ENCODE measurements at regions not wholly inside any gene's neighbourhood (a gene's known extent, or its start where the extent isn't known, plus 50 kb on each side); places are given as distances from the start of the nearest gene placed in this dataset.
A peak's percentile ranks its signal among the peaks of the same experiment; 100 is the strongest.

DNA sequence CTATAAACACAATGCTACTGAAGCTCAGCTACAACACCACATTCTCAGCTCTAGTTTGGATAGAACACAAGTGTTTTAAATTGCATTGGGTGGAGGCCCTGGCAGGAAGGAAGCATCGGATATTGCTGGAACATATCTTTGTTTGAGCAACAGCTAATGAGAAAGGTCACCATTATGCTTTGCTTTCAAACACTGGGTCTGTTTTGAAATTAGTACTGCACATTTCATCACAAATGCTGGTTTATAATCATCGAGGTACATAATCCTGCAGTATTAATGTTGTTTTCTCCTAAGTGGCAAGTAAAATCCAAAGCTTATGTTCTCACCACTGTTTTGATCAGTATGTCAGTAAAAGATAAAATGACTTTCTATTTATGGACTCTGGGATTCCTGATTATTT, 61.5 kb upstream of the ARHGAP29 start (continued):
- TF ChIP-seq SMC3 (IDR thresholded peaks at IDR 0.05; ENCODE audit: low read length) = no peak
- TF ChIP-seq MTA3 (CRISPR knock-in tag; IDR thresholded peaks at IDR 0.05) = no peak
- no peak for TF ChIP-seq ZSCAN29 (CRISPR knock-in tag; conservative IDR thresholded peaks at IDR 0.05)
- no peak for TF ChIP-seq MBD4 (IDR thresholded peaks at IDR 0.05; ENCODE audit: borderline replicate concordance, low read length)
- no peak for TF ChIP-seq ZFP82 (CRISPR knock-in tag; IDR thresholded peaks at IDR 0.05; ENCODE audit: borderline replicate concordance)
- peak; percentile 51 for TF ChIP-seq BCL6 (CRISPR knock-in tag; IDR thresholded peaks at IDR 0.05)
- no peak for TF ChIP-seq KDM4B (CRISPR knock-in tag; IDR thresholded peaks at IDR 0.05)
- TF ChIP-seq RXRB (CRISPR knock-in tag; IDR thresholded peaks at IDR 0.05; ENCODE audit: borderline replicate concordance) = peak; percentile 41; the same call in 1 of the 2 replicates
- no peak for TF ChIP-seq ZNF570 (CRISPR knock-in tag; IDR thresholded peaks at IDR 0.05; ENCODE audit: borderline replicate concordance)
- TF ChIP-seq, protein P1, sequence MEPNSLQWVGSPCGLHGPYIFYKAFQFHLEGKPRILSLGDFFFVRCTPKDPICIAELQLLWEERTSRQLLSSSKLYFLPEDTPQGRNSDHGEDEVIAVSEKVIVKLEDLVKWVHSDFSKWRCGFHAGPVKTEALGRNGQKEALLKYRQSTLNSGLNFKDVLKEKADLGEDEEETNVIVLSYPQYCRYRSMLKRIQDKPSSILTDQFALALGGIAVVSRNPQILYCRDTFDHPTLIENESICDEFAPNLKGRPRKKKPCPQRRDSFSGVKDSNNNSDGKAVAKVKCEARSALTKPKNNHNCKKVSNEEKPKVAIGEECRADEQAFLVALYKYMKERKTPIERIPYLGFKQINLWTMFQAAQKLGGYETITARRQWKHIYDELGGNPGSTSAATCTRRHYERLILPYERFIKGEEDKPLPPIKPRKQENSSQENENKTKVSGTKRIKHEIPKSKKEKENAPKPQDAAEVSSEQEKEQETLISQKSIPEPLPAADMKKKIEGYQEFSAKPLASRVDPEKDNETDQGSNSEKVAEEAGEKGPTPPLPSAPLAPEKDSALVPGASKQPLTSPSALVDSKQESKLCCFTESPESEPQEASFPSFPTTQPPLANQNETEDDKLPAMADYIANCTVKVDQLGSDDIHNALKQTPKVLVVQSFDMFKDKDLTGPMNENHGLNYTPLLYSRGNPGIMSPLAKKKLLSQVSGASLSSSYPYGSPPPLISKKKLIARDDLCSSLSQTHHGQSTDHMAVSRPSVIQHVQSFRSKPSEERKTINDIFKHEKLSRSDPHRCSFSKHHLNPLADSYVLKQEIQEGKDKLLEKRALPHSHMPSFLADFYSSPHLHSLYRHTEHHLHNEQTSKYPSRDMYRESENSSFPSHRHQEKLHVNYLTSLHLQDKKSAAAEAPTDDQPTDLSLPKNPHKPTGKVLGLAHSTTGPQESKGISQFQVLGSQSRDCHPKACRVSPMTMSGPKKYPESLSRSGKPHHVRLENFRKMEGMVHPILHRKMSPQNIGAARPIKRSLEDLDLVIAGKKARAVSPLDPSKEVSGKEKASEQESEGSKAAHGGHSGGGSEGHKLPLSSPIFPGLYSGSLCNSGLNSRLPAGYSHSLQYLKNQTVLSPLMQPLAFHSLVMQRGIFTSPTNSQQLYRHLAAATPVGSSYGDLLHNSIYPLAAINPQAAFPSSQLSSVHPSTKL (CRISPR knock-in tag; IDR thresholded peaks at IDR 0.05) = peak; percentile 76
- TF ChIP-seq ZNF207 (IDR thresholded peaks at IDR 0.05; ENCODE audit: borderline replicate concordance) = no peak
- TF ChIP-seq FOXA3 (CRISPR knock-in tag; IDR thresholded peaks at IDR 0.05) = peak; percentile 42; the same call in 1 of the 2 replicates
- TF ChIP-seq ZNF597 (CRISPR knock-in tag; IDR thresholded peaks at IDR 0.05) = no peak
- no peak for TF ChIP-seq KDM1A (CRISPR knock-in tag; IDR thresholded peaks at IDR 0.05)
- TF ChIP-seq PPARG (CRISPR knock-in tag; conservative IDR thresholded peaks at IDR 0.05) = peak; percentile 56; the same call in 1 of the 2 replicates
- no peak for TF ChIP-seq SOX13 (IDR thresholded peaks at IDR 0.05)
- TF ChIP-seq SOX13 (CRISPR knock-in tag; conservative IDR thresholded peaks at IDR 0.05 in 1 of 2, IDR thresholded peaks at IDR 0.05 in 1 of 2) = peak in 1 of 2 experiments; percentile 61; a peak in 1 of 4 replicates
- TF ChIP-seq ZFAT (CRISPR knock-in tag; conservative IDR thresholded peaks at IDR 0.05) = no peak
- TF ChIP-seq POLR2AphosphoS5 (IDR thresholded peaks at IDR 0.05; ENCODE audit: low read depth, low read length) = no peak
- TF ChIP-seq NCOA2 (CRISPR knock-in tag; IDR thresholded peaks at IDR 0.05) = peak; percentile 69
- TF ChIP-seq CREBL2 (CRISPR knock-in tag; IDR thresholded peaks at IDR 0.05; ENCODE audit: borderline replicate concordance) = no peak
- no peak for TF ChIP-seq ZNF615 (CRISPR knock-in tag; IDR thresholded peaks at IDR 0.05; ENCODE audit: borderline replicate concordance)
- TF ChIP-seq, protein P2, sequence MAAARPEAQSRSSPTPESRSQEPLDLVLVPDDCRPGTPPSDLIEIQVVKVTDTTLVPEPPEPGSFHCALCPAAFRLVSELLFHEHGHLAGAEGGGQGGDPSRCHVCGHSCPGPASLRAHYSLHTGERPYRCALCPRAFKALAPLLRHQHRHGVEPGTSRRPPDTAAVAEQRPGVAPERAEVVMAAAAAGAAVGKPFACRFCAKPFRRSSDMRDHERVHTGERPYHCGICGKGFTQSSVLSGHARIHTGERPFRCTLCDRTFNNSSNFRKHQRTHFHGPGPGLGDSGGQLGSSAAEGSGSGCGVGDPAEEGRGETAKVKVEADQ (CRISPR knock-in tag; IDR thresholded peaks at IDR 0.05; ENCODE audit: borderline replicate concordance) = no peak
- TF ChIP-seq MATR3 (CRISPR knock-in tag; IDR thresholded peaks at IDR 0.05) = no peak
- no peak for TF ChIP-seq BRD4 (CRISPR knock-in tag; IDR thresholded peaks at IDR 0.05)
- TF ChIP-seq FOXJ3 (CRISPR knock-in tag; IDR thresholded peaks at IDR 0.05; ENCODE audit: borderline replicate concordance) = no peak
- no peak for TF ChIP-seq FOXA1 (IDR thresholded peaks at IDR 0.05)
- peak; percentile 23; the same call in 1 of the 2 replicates for TF ChIP-seq FOXA1 (CRISPR knock-in tag; IDR thresholded peaks at IDR 0.05)
- TF ChIP-seq ZNF761 (CRISPR knock-in tag; conservative IDR thresholded peaks at IDR 0.05) = no peak
- TF ChIP-seq KDM2A (CRISPR knock-in tag; IDR thresholded peaks at IDR 0.05; ENCODE audit: borderline replicate concordance, low read depth) = no peak

All from HepG2 (cell line).